ENCODE measurements at regions not wholly inside any gene's neighbourhood (a gene's known extent, or its start where the extent isn't known, plus 50 kb on each side); places are given as distances from the start of the nearest gene placed in this dataset.

- DNase-seq (ENCODE audit: low spot score): no peak
Observed at GRCh38 chr3:56867671-56868070, 65.9 kb upstream of the ARHGEF3 start.

GRCh38 chr3:56864918-56865524 is 63.3 kb upstream of the ARHGEF3 start:
- no peak for DNase-seq (ENCODE audit: low spot score)

- no peak for DNase-seq (ENCODE audit: low spot score)
Observed at GRCh38 chr3:56864090-56864489, 62.3 kb upstream of the ARHGEF3 start.

GRCh38 chr3:56862352-56863062 is 60.8 kb upstream of the ARHGEF3 start:
- DNase-seq (ENCODE audit: low spot score): no peak

GRCh38 chr3:56861511-56861910 is 59.8 kb upstream of the ARHGEF3 start:
- no peak for DNase-seq (ENCODE audit: low spot score)

- DNase-seq (ENCODE audit: low spot score): no peak
Observed at GRCh38 chr3:56860939-56861338, 59.2 kb upstream of the ARHGEF3 start.

- no peak for DNase-seq (ENCODE audit: low spot score)
Observed at GRCh38 chr3:56860351-56860750, 58.6 kb upstream of the ARHGEF3 start.

- no peak for DNase-seq (ENCODE audit: low spot score)
Observed at GRCh38 chr3:56858331-56858730, 56.6 kb upstream of the ARHGEF3 start.

GRCh38 chr3:56857178-56857577 is 55.4 kb upstream of the ARHGEF3 start:
- DNase-seq (ENCODE audit: low spot score): no peak

GRCh38 chr3:56856752-56857151 is 55.0 kb upstream of the ARHGEF3 start:
- DNase-seq (ENCODE audit: low spot score): no peak

GRCh38 chr3:56855856-56856512 is 54.2 kb upstream of the ARHGEF3 start:
- DNase-seq (ENCODE audit: low spot score): no peak

GRCh38 chr3:56854856-56855611 is 53.3 kb upstream of the ARHGEF3 start:
- DNase-seq (ENCODE audit: low spot score): no peak

- no peak for DNase-seq (ENCODE audit: low spot score)
Observed at GRCh38 chr3:56851966-56852884, 50.5 kb upstream of the ARHGEF3 start.

Measured in ureter (tissue), 1 donor.